Right lobe of liver (tissue), 4 donors: ENCODE measurements at regions not wholly inside any gene's neighbourhood (a gene's known extent, or its start where the extent isn't known, plus 50 kb on each side); places are given as distances from the start of the nearest gene placed in this dataset.

Source experiments
- CTCF ChIP-seq, 4 donors: fragments of 200-600 bp in 3 of 4; fragments of 450-650 bp in 1 of 4; IDR thresholded peaks; one replicate each; pipeline versions ENCODE4 v1.5.1 to v1.8.0; 2016 to 2022; ENCODE audit warnings: antibody characterized with exemption in 4 of 4, mild to moderate bottlenecking in 2 of 4
- POLR2A ChIP-seq: fragments of 450-650 bp; IDR thresholded peaks from one replicate; pipeline ENCODE4 v1.6.1; 2017; ENCODE audit warnings: antibody characterized with exemption, mild to moderate bottlenecking
- donor health status: DM: no; HTN: no; CAD: no.
- donor health status: DM: no; HTN: no; CAD: no.
- donor health status: DM: no; HTN: yes; CAD: no.

GRCh38 chr2:211157211-211157610, 600.8 kb downstream of the CPS1 start:
- no peak for TF ChIP-seq POLR2A
- no peak for TF ChIP-seq CTCF (IDR thresholded peaks at IDR 0.05)
